WTC11 (cell line): ENCODE measurements at regions not wholly inside any gene's neighbourhood (a gene's known extent, or its start where the extent isn't known, plus 50 kb on each side); places are given as distances from the start of the nearest gene placed in this dataset.

Source experiments
- CBFB ChIP-seq: sonication (generic); formaldehyde crosslinking; IDR thresholded peaks from 2 replicates; pipeline ENCODE4 v1.8.1; 2022; ENCODE audit warnings: mild to moderate bottlenecking, low read depth, missing genetic modification reagents
- GRHL2 ChIP-seq: fragments of 250-450 bp; sonication (Bioruptor Pico); IDR thresholded peaks from 2 replicates; pipeline ENCODE4 v1.8.0; 2022; ENCODE audit warnings: mild to moderate bottlenecking, moderate library complexity; ENCODE audit not compliant: insufficient replicate concordance, severe bottlenecking
- MYBL2 ChIP-seq: sonication (generic); formaldehyde crosslinking; IDR thresholded peaks from 2 replicates; pipeline ENCODE4 v1.8.1; 2023; ENCODE audit warnings: mild to moderate bottlenecking, moderate library complexity, missing genetic modification reagents
- ZBTB21 ChIP-seq: sonication (generic); formaldehyde crosslinking; IDR thresholded peaks from 2 replicates; pipeline ENCODE4 v1.8.1; 2023; ENCODE audit warnings: mild to moderate bottlenecking, missing genetic modification reagents, borderline replicate concordance
- TF ChIP-seq, protein P1 (sequence below): fragments of 200-600 bp; IDR thresholded peaks from 2 replicates; pipeline ENCODE4 v1.8.0; 2022; ENCODE audit warnings: antibody characterized with exemption
- TF ChIP-seq, protein P2 (sequence below): sonication (generic); formaldehyde crosslinking; IDR thresholded peaks from 2 replicates; pipeline ENCODE4 v1.8.1; 2023; ENCODE audit warnings: mild to moderate bottlenecking, missing genetic modification reagents, borderline replicate concordance

DNA sequence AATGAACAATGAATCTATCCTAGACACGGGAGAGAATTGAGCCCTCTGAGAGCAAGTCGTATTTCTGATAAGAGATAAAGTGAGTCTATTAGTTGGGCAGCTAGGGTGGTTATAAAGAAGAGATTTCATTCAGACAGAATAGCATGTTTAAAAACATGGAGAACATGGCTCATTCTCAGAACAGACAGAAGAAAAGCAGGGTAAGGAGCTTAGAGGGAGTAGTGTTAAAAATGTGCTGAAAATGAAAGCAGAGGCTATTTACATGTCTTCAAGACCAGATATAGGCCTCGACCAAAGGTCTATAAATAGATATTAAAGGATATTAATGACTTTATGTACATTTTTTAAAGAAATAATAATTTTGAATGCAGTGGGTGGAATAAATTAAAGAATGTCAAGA lies 149.5 kb downstream of the SLITRK1 start:
- TF ChIP-seq, protein P1, sequence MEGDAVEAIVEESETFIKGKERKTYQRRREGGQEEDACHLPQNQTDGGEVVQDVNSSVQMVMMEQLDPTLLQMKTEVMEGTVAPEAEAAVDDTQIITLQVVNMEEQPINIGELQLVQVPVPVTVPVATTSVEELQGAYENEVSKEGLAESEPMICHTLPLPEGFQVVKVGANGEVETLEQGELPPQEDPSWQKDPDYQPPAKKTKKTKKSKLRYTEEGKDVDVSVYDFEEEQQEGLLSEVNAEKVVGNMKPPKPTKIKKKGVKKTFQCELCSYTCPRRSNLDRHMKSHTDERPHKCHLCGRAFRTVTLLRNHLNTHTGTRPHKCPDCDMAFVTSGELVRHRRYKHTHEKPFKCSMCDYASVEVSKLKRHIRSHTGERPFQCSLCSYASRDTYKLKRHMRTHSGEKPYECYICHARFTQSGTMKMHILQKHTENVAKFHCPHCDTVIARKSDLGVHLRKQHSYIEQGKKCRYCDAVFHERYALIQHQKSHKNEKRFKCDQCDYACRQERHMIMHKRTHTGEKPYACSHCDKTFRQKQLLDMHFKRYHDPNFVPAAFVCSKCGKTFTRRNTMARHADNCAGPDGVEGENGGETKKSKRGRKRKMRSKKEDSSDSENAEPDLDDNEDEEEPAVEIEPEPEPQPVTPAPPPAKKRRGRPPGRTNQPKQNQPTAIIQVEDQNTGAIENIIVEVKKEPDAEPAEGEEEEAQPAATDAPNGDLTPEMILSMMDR: no peak
- TF ChIP-seq GRHL2 (CRISPR knock-in tag) (no peak), MYBL2 (no peak), CBFB (CRISPR knock-in tag) (no peak), ZBTB21 (CRISPR knock-in tag) (no peak)
- TF ChIP-seq, protein P2, sequence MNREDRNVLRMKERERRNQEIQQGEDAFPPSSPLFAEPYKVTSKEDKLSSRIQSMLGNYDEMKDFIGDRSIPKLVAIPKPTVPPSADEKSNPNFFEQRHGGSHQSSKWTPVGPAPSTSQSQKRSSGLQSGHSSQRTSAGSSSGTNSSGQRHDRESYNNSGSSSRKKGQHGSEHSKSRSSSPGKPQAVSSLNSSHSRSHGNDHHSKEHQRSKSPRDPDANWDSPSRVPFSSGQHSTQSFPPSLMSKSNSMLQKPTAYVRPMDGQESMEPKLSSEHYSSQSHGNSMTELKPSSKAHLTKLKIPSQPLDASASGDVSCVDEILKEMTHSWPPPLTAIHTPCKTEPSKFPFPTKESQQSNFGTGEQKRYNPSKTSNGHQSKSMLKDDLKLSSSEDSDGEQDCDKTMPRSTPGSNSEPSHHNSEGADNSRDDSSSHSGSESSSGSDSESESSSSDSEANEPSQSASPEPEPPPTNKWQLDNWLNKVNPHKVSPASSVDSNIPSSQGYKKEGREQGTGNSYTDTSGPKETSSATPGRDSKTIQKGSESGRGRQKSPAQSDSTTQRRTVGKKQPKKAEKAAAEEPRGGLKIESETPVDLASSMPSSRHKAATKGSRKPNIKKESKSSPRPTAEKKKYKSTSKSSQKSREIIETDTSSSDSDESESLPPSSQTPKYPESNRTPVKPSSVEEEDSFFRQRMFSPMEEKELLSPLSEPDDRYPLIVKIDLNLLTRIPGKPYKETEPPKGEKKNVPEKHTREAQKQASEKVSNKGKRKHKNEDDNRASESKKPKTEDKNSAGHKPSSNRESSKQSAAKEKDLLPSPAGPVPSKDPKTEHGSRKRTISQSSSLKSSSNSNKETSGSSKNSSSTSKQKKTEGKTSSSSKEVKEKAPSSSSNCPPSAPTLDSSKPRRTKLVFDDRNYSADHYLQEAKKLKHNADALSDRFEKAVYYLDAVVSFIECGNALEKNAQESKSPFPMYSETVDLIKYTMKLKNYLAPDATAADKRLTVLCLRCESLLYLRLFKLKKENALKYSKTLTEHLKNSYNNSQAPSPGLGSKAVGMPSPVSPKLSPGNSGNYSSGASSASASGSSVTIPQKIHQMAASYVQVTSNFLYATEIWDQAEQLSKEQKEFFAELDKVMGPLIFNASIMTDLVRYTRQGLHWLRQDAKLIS (CRISPR knock-in tag): no peak
